HCT116 (cell line): ENCODE measurements at regions not wholly inside any gene's neighbourhood (a gene's known extent, or its start where the extent isn't known, plus 50 kb on each side); places are given as distances from the start of the nearest gene placed in this dataset.
"Not testable (repeated sequence)": the region's sequence is repeated elsewhere in the genome, so short reads cannot be mapped to it uniquely, and the experiment has no call there.

Experiments used
- ATAC-seq: fragments of 200-7000 bp; cut with Tn5 transposase; 2 replicates; pipeline ENCODE4 v1.9.1; 2020; ENCODE audit warnings: mild to moderate bottlenecking, moderate library complexity
- BruUV-seq: library from RNA; stranded (reverse); fragments of 400-500 nt; replicated peaks from 2 replicates; lab custom pipeline; 2021; lab: Mats Ljungman, UMichigan
- CTCF ChIA-PET: fragments of 300-600 bp; sonication (Branson Sonifier 250); formaldehyde crosslinking; loops from one replicate; lab custom pipeline; 2021; ENCODE audit warnings: antibody characterized with exemption; lab: Charles Lee
- POLR2A ChIA-PET: fragments of 300-600, 350-600 bp; sonication (Branson Sonifier 250); formaldehyde crosslinking; loops from one replicate; lab custom pipeline; 2021; ENCODE audit warnings: antibody characterized with exemption; lab: Charles Lee
- RAD21 ChIA-PET, 2 experiments: fragments of 300-600 bp; sonication (Branson Sonifier 250); formaldehyde crosslinking; loops; one replicate each; lab custom pipeline; 2023; ENCODE audit warnings: low total read pairs in 2 of 2; ENCODE audit not compliant: uncharacterized antibody in 2 of 2, unreplicated experiment in 2 of 2, low non-redundant PET in 1 of 2; lab: Charles Lee
- DNase-seq: peaks from one replicate; pipeline ENCODE4 v3.0.0-alpha.2; 2010; ENCODE audit warnings: low read depth, low spot score
- H2AFZ ChIP-seq: fragments of 200-600 bp; shearing (Covaris generic), sonication (generic); 2 replicates; pipeline ENCODE4 v1.6.1; 2017; ENCODE audit warnings: low read depth, mixed run types, mixed read lengths, antibody characterized with exemption, low read length; ENCODE audit not compliant: poor library complexity, severe bottlenecking
- H3K27ac ChIP-seq: 2 replicates; pipeline ENCODE4 v1.5.1; 2012; ENCODE audit warnings: low read depth, low read length
- H3K27me3 ChIP-seq: fragments of 200-600 bp; sonication (generic); 2 replicates; pipeline ENCODE4 v1.6.1; 2016; ENCODE audit warnings: mixed run types, low read length, mixed read lengths; ENCODE audit not compliant: insufficient read depth
- H3K36me3 ChIP-seq, 2 experiments: fragments of 200-500 bp in 1 of 2; fragments of 200-600 bp in 1 of 2; sonication (Bioruptor generic) in 1 of 2; sonication (generic) in 1 of 2; 2 replicates each; pipeline versions ENCODE4 v1.5.1 to v1.6.1; 2014 to 2016; ENCODE audit warnings: low read length in 2 of 2, inconsistent platforms in 1 of 2, mixed read lengths in 1 of 2, mixed run types in 1 of 2; ENCODE audit not compliant: insufficient read depth in 2 of 2, control insufficient read depth in 1 of 2
- H3K4me1 ChIP-seq, 2 experiments: fragments of 200-600 bp in 1 of 2; sonication (generic) in 1 of 2; 2 replicates each; pipeline versions ENCODE4 v1.5.1 to v1.6.1; 2012 to 2017; ENCODE audit warnings: low read length in 2 of 2, inconsistent platforms in 1 of 2, mild to moderate bottlenecking in 1 of 2, mixed read lengths in 1 of 2, mixed run types in 1 of 2, moderate library complexity in 1 of 2; ENCODE audit not compliant: insufficient read depth in 2 of 2, control insufficient read depth in 1 of 2
- H3K4me2 ChIP-seq: fragments of 200-600 bp; sonication (generic); 2 replicates; pipeline ENCODE4 v1.6.1; 2017; ENCODE audit warnings: mixed run types, low read length, mixed read lengths
- H3K4me3 ChIP-seq, 2 experiments: fragments of 200-600 bp in 1 of 2; sonication (generic) in 1 of 2; replicated peaks in 1 of 2; 2 replicates each; pipeline ENCODE4 v1.5.1; 2011 to 2016; ENCODE audit warnings: low read length in 2 of 2, control low read depth in 1 of 2, low read depth in 1 of 2, mild to moderate bottlenecking in 1 of 2, mixed read lengths in 1 of 2, mixed run types in 1 of 2
- H3K79me2 ChIP-seq: fragments of 200-600 bp; sonication (generic); 2 replicates; pipeline ENCODE4 v1.6.1; 2017; ENCODE audit warnings: mild to moderate bottlenecking, mixed run types, low read length, moderate library complexity, mixed read lengths; ENCODE audit not compliant: insufficient read depth
- H3K9ac ChIP-seq: fragments of 200-600 bp; sonication (generic); 2 replicates; pipeline ENCODE4 v1.6.1; 2016; ENCODE audit warnings: low read length, mixed read lengths
- H3K9me2 ChIP-seq: fragments of 200-600 bp; sonication (generic), shearing (Covaris generic); 2 replicates; pipeline ENCODE4 v1.6.1; 2017; ENCODE audit warnings: mixed run types, mild to moderate bottlenecking, moderate library complexity; ENCODE audit not compliant: insufficient read depth
- H3K9me3 ChIP-seq, 2 experiments: fragments of 200-500 bp in 1 of 2; fragments of 200-600 bp in 1 of 2; sonication (Bioruptor generic) in 1 of 2; sonication (generic) in 1 of 2; 2 replicates each; pipeline ENCODE4 v1.6.1; 2014 to 2017; ENCODE audit warnings: low read length in 2 of 2, mixed read lengths in 2 of 2, inconsistent platforms in 1 of 2, low read depth in 1 of 2, mild to moderate bottlenecking in 1 of 2, mixed run types in 1 of 2, moderate library complexity in 1 of 2; ENCODE audit not compliant: control insufficient read depth in 1 of 2, insufficient read depth in 1 of 2
- H4K20me1 ChIP-seq: fragments of 200-600 bp; sonication (generic), shearing (Covaris generic); 2 replicates; pipeline ENCODE4 v1.6.1; 2017; ENCODE audit warnings: mixed run types, mild to moderate bottlenecking, moderate library complexity; ENCODE audit not compliant: insufficient read depth
- CBX3 ChIP-seq: IDR thresholded peaks from 2 replicates; pipeline ENCODE4 v1.6.1; 2012; ENCODE audit warnings: low read depth
- CEBPB ChIP-seq: IDR thresholded peaks from 2 replicates; pipeline ENCODE4 v1.6.1; 2012; ENCODE audit warnings: low read depth
- EGR1 ChIP-seq: IDR thresholded peaks from 2 replicates; pipeline ENCODE4 v1.6.1; 2012; ENCODE audit warnings: low read depth
- ELF1 ChIP-seq: IDR thresholded peaks from 2 replicates; pipeline ENCODE4 v1.6.1; 2012; ENCODE audit warnings: low read depth, borderline replicate concordance
- EZH2 ChIP-seq: fragments of 200-600 bp; sonication (generic); IDR thresholded peaks from 2 replicates; pipeline ENCODE4 v1.6.1; 2017; ENCODE audit warnings: antibody characterized with exemption, mixed run types
- EZH2phosphoT487 ChIP-seq: fragments of 200-600 bp; IDR thresholded peaks from 2 replicates; pipeline ENCODE4 v1.6.1; 2018; ENCODE audit warnings: antibody characterized with exemption, borderline replicate concordance
- FOSL1 ChIP-seq: IDR thresholded peaks from 2 replicates; pipeline ENCODE4 v1.6.1; 2012; ENCODE audit warnings: low read depth
- POLR2A ChIP-seq: IDR thresholded peaks from 2 replicates; pipeline ENCODE4 v1.7.0; 2011; ENCODE audit warnings: borderline replicate concordance; ENCODE audit not compliant: insufficient read depth, insufficient read length; ENCODE audit errors: extremely low read depth
- RAD21 ChIP-seq: IDR thresholded peaks from 2 replicates; pipeline ENCODE4 v1.6.1; 2012; ENCODE audit warnings: low read depth, mild to moderate bottlenecking
- SIN3A ChIP-seq: IDR thresholded peaks from 2 replicates; pipeline ENCODE4 v1.6.1; 2012; ENCODE audit warnings: low read depth
- SRF ChIP-seq: IDR thresholded peaks from 2 replicates; pipeline ENCODE4 v1.6.1; 2012; ENCODE audit warnings: low read depth
- TCF7L2 ChIP-seq: IDR thresholded peaks from 2 replicates; pipeline ENCODE4 v1.7.0; 2011; ENCODE audit warnings: borderline replicate concordance, inconsistent platforms; ENCODE audit not compliant: insufficient read depth, insufficient read length; ENCODE audit errors: extremely low read depth
- ZNF274 ChIP-seq: fragments of 200-500 bp; sonication (Bioruptor generic); IDR thresholded peaks from 2 replicates; pipeline ENCODE4 v1.6.1; 2014; ENCODE audit warnings: mild to moderate bottlenecking, low read depth, low read length, inconsistent platforms
- intact Hi-C: fragments of 100-400 bp; cut with micrococcal nuclease; formaldehyde crosslinking; loops from 2 replicates; pipeline ENCODE4 v1.10.0; 2022
- TF ChIP-seq, protein P1 (sequence below), 3 experiments: fragments of 200-600 bp in 1 of 3; sonication (generic) in 1 of 3; IDR thresholded peaks in 2 of 3; conservative IDR thresholded peaks in 1 of 3; 2 replicates each; pipeline ENCODE4 v1.5.1; 2012 to 2017; ENCODE audit warnings: low read depth in 2 of 3, low read length in 2 of 3, antibody characterized with exemption in 1 of 3, borderline replicate concordance in 1 of 3, control low read depth in 1 of 3, mild to moderate bottlenecking in 1 of 3, mixed read lengths in 1 of 3, mixed run types in 1 of 3, moderate library complexity in 1 of 3; ENCODE audit not compliant: insufficient read depth in 1 of 3
- TF ChIP-seq, protein P2 (sequence below): IDR thresholded peaks from 2 replicates; pipeline ENCODE4 v1.6.1; 2012
- TF ChIP-seq, protein P3 (sequence below): IDR thresholded peaks from 2 replicates; pipeline ENCODE4 v1.6.1; 2012
- TF ChIP-seq, protein P4 (sequence below): IDR thresholded peaks from 2 replicates; pipeline ENCODE4 v1.6.1; 2011; ENCODE audit warnings: mild to moderate bottlenecking, low read length, moderate library complexity; ENCODE audit not compliant: insufficient replicate concordance; ENCODE audit errors: extremely low read depth

DNA sequence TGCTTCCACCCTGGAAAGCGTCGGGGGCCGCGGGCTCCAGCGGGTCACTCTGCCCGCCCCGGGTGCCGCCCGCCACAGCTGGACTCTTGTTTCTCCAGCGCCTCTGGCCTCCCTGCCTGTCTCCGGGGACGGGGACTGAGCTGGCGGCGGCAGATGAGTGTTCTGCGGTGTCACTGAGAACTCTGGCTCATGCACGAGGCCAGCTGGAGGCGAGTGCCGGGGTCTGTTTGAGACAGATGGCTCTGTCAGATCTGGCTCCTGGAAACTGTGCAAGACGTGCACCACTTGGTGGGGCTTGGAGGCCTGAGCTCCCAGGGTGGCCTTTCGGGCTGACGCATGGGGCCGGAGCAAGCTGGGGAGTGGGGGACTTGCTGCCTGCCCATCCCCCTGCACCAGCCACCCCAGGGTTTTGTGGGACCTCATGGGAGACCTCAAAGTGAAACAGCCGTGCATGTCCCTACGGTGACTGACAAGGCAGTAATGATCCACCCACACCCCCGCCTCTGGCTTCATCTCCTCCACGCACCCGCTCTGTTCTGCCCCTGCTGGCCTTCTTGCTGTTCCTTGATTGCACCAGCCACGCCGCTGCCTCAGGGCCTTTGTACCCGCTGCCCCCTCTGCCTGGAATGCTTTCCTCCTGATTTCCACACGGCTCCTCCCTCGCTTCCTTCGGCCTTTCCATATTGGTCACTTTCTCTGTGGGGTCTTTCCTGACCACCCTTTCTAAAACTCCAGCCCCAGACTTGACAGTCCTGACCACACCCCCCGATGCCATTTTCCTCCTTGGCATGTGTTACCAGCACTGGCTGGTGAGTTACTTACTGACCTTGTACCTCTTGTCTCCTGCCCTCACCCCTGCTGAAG is 174.9 kb upstream of the CIBAR2 start:
- Histone ChIP-seq H3K36me3 (no peaks in the 10 kb centered on the region), H3K79me2 (no peaks in the 10 kb centered on the region)
- no peak for DNase-seq
- intact Hi-C loops: no loop called here
- TF ChIP-seq EZH2: no peak
- no peak for TF ChIP-seq FOSL1
- TF ChIP-seq CEBPB: no peak
- TF ChIP-seq SRF: no peak
- TF ChIP-seq, protein P1, sequence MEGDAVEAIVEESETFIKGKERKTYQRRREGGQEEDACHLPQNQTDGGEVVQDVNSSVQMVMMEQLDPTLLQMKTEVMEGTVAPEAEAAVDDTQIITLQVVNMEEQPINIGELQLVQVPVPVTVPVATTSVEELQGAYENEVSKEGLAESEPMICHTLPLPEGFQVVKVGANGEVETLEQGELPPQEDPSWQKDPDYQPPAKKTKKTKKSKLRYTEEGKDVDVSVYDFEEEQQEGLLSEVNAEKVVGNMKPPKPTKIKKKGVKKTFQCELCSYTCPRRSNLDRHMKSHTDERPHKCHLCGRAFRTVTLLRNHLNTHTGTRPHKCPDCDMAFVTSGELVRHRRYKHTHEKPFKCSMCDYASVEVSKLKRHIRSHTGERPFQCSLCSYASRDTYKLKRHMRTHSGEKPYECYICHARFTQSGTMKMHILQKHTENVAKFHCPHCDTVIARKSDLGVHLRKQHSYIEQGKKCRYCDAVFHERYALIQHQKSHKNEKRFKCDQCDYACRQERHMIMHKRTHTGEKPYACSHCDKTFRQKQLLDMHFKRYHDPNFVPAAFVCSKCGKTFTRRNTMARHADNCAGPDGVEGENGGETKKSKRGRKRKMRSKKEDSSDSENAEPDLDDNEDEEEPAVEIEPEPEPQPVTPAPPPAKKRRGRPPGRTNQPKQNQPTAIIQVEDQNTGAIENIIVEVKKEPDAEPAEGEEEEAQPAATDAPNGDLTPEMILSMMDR (IDR thresholded peaks at IDR 0.05 in 2 of 3, conservative IDR thresholded peaks at IDR 0.05 in 1 of 3; ENCODE audit: borderline replicate concordance in 1 of 3, insufficient read depth in 1 of 3, low read depth in 2 of 3, low read length in 2 of 3): no peak
- no peak for TF ChIP-seq POLR2A
- no peak for TF ChIP-seq TCF7L2
- TF ChIP-seq, protein P2, sequence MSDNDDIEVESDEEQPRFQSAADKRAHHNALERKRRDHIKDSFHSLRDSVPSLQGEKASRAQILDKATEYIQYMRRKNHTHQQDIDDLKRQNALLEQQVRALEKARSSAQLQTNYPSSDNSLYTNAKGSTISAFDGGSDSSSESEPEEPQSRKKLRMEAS: no peak
- TF ChIP-seq ZNF274: no peak
- TF ChIP-seq, protein P3, sequence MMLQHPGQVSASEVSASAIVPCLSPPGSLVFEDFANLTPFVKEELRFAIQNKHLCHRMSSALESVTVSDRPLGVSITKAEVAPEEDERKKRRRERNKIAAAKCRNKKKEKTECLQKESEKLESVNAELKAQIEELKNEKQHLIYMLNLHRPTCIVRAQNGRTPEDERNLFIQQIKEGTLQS: no peak
- TF ChIP-seq SIN3A: no peak
- TF ChIP-seq, protein P4, sequence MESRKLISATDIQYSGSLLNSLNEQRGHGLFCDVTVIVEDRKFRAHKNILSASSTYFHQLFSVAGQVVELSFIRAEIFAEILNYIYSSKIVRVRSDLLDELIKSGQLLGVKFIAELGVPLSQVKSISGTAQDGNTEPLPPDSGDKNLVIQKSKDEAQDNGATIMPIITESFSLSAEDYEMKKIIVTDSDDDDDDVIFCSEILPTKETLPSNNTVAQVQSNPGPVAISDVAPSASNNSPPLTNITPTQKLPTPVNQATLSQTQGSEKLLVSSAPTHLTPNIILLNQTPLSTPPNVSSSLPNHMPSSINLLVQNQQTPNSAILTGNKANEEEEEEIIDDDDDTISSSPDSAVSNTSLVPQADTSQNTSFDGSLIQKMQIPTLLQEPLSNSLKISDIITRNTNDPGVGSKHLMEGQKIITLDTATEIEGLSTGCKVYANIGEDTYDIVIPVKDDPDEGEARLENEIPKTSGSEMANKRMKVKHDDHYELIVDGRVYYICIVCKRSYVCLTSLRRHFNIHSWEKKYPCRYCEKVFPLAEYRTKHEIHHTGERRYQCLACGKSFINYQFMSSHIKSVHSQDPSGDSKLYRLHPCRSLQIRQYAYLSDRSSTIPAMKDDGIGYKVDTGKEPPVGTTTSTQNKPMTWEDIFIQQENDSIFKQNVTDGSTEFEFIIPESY: no peak
- no peak for TF ChIP-seq EZH2phosphoT487
- no peak for TF ChIP-seq ELF1
- no peak for TF ChIP-seq RAD21
- TF ChIP-seq CBX3: no peak
- TF ChIP-seq EGR1: no peak
- TF ChIP-seq, all 23 proteins: peak for 0
- POLR2A ChIA-PET: no interaction called here
- CTCF ChIA-PET: interaction anchor here (0.6 to 2.3 kb wide), 2 partner anchors 10 to 227 kb away, joined by 3 to 9 read pairs; no protein-coding TSS in a partner anchor
- Histone ChIP-seq H3K4me3 (no peak overlapping the region), H3K9me2 (no peaks in the 10 kb centered on the region), H3K4me1 (no peaks in the 10 kb centered on the region), H3K27me3 (no peaks in the 10 kb centered on the region), H3K27ac (no peak overlapping the region), H3K9ac (no peak overlapping the region), H3K4me2 (no peak overlapping the region), H3K9me3 (no peaks in the 10 kb centered on the region), H4K20me1 (no peaks in the 10 kb centered on the region; the same call in 1 of the 2 replicates), H2AFZ (no peak overlapping the region)
- no TSS peak for BruUV-seq
- RAD21 ChIA-PET: no interaction called here
- peak; percentile 47 for ATAC-seq

DNA sequence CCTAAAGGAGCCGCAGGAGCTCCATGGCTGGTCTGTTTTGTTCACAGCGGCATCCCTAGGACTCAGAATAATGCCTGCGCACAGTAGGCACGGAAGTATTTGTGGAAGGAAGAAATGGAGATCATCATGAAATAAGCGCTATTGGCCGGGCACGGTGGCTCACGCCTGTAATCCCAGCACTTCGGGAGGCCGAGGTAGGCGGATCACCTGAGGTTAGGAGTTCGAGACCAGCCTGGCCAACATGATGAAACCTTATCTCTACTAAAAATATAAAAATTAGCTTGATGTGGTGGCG is 175.5 kb upstream of the CIBAR2 start:
- H3K79me2 ChIP-seq, RAD21 ChIA-PET, H2AFZ ChIP-seq, POLR2A ChIA-PET, H4K20me1 ChIP-seq, H3K9me3 ChIP-seq, H3K9ac ChIP-seq, H3K4me2 ChIP-seq, H3K9me2 ChIP-seq, H3K4me3 ChIP-seq, H3K27me3 ChIP-seq, intact Hi-C loops, BruUV-seq, H3K36me3 ChIP-seq, H3K27ac ChIP-seq, ATAC-seq, DNase-seq, H3K4me1 ChIP-seq: not testable (repeated sequence)
- CTCF ChIA-PET: interaction anchor here (0.6 kb wide), 1 partner anchor 227 kb away, joined by 3 read pairs; no protein-coding TSS in a partner anchor
